HEK293T (cell line): ENCODE measurements at regions not wholly inside any gene's neighbourhood (a gene's known extent, or its start where the extent isn't known, plus 50 kb on each side); places are given as distances from the start of the nearest gene placed in this dataset.

Source experiments
- BHLHE40 ChIP-seq: fragments of 450-650 bp; IDR thresholded peaks from 2 replicates; pipeline ENCODE4 v1.6.1; 2016; ENCODE audit warnings: mild to moderate bottlenecking, moderate library complexity, borderline replicate concordance
- FOXA1 ChIP-seq: fragments of 450-650 bp; IDR thresholded peaks from 2 replicates; pipeline ENCODE4 v1.6.1; 2016; ENCODE audit warnings: mild to moderate bottlenecking
- FOXK2 ChIP-seq: fragments of 450-650 bp; IDR thresholded peaks from 2 replicates; pipeline ENCODE4 v1.6.1; 2016; ENCODE audit warnings: mild to moderate bottlenecking
- NFRKB ChIP-seq: fragments of 450-650 bp; IDR thresholded peaks from 2 replicates; pipeline ENCODE4 v1.6.1; 2016; ENCODE audit warnings: mild to moderate bottlenecking, moderate library complexity
- PKNOX1 ChIP-seq: fragments of 450-650 bp; IDR thresholded peaks from 2 replicates; pipeline ENCODE4 v1.6.1; 2016
- SP1 ChIP-seq: fragments of 450-650 bp; IDR thresholded peaks from 2 replicates; pipeline ENCODE4 v1.6.1; 2017
- SUZ12 ChIP-seq: fragments of 450-650 bp; IDR thresholded peaks from 2 replicates; pipeline ENCODE4 v1.6.1; 2016; ENCODE audit warnings: mild to moderate bottlenecking
- TARDBP ChIP-seq: fragments of 450-650 bp; IDR thresholded peaks from 2 replicates; pipeline ENCODE4 v1.6.1; 2016
- ZNF384 ChIP-seq: fragments of 450-650 bp; IDR thresholded peaks from 2 replicates; pipeline ENCODE4 v1.6.1; 2016

GRCh38 chr6:91562955-91563354 lies 976.1 kb upstream of the MAP3K7 start:
- TF ChIP-seq FOXA1 = no peak
- TF ChIP-seq ZNF384 = no peak
- no peak for TF ChIP-seq SP1
- no peak for TF ChIP-seq FOXK2
- TF ChIP-seq TARDBP = no peak
- TF ChIP-seq PKNOX1 = no peak
- no peak for TF ChIP-seq NFRKB
- TF ChIP-seq SUZ12 = no peak
- TF ChIP-seq BHLHE40 = no peak
